ENCODE measurements at regions not wholly inside any gene's neighbourhood (a gene's known extent, or its start where the extent isn't known, plus 50 kb on each side); places are given as distances from the start of the nearest gene placed in this dataset.

- DNase-seq: peak; percentile 20
- H3K27me3 ChIP-seq (replicated peaks): no peaks in the 10 kb centered on the region
- TF ChIP-seq CTCF (IDR thresholded peaks at IDR 0.05; ENCODE audit: low read depth, low read length, missing control alignments): no peak
- H3K27ac ChIP-seq: no peak overlapping the region
- no peaks in the 10 kb centered on the region for H3K36me3 ChIP-seq (replicated peaks)
- in situ Hi-C loops (cut with HindIII; ENCODE audit: low pct_ligation_motif_present, low sequenced_read_pairs): no loop called here
- no peak overlapping the region for H3K4me3 ChIP-seq (ENCODE audit: low read depth, low read length)
These were observed 195.2 kb downstream of the PDCD6IP start for GRCh38 chr3:33993631-33994030.

- DNase-seq: no peak
These were observed 196.1 kb downstream of the PDCD6IP start for GRCh38 chr3:33994568-33994967.

GRCh38 chr3:34000301-34000700, 201.9 kb downstream of the PDCD6IP start:
- in situ Hi-C loops (cut with HindIII; ENCODE audit: low pct_ligation_motif_present, low sequenced_read_pairs): no loop called here
- Histone ChIP-seq H3K4me3 (ENCODE audit: low read depth, low read length) (no peak overlapping the region), H3K27ac (no peak overlapping the region), H3K36me3 (replicated peaks) (no peaks in the 10 kb centered on the region), H3K27me3 (replicated peaks) (no peaks in the 10 kb centered on the region)
- DNase-seq: no peak
- TF ChIP-seq CTCF (IDR thresholded peaks at IDR 0.05; ENCODE audit: low read depth, low read length, missing control alignments): no peak

More at GRCh38 chr3:33994568-33994967, 196.1 kb downstream of the PDCD6IP start:
- Histone ChIP-seq H3K27me3 (replicated peaks) (no peaks in the 10 kb centered on the region), H3K36me3 (replicated peaks) (no peaks in the 10 kb centered on the region), H3K4me3 (ENCODE audit: low read depth, low read length) (no peak overlapping the region), H3K27ac (no peak overlapping the region)
- in situ Hi-C loops (cut with HindIII; ENCODE audit: low pct_ligation_motif_present, low sequenced_read_pairs): no loop called here
- no peak for TF ChIP-seq CTCF (IDR thresholded peaks at IDR 0.05; ENCODE audit: low read depth, low read length, missing control alignments)

GRCh38 chr3:34001022-34001421, 202.6 kb downstream of the PDCD6IP start:
- DNase-seq: no peak
- in situ Hi-C loops (cut with HindIII; ENCODE audit: low pct_ligation_motif_present, low sequenced_read_pairs): no loop called here
- H3K4me3 ChIP-seq (ENCODE audit: low read depth, low read length): no peak overlapping the region
- H3K27me3 ChIP-seq (replicated peaks): no peaks in the 10 kb centered on the region
- no peak overlapping the region for H3K27ac ChIP-seq
- TF ChIP-seq CTCF (IDR thresholded peaks at IDR 0.05; ENCODE audit: low read depth, low read length, missing control alignments): no peak
- no peaks in the 10 kb centered on the region for H3K36me3 ChIP-seq (replicated peaks)

- no peaks in the 10 kb centered on the region for H3K27me3 ChIP-seq (replicated peaks)
- H3K36me3 ChIP-seq (replicated peaks): no peaks in the 10 kb centered on the region
- no peak overlapping the region for H3K4me3 ChIP-seq (ENCODE audit: low read depth, low read length)
- in situ Hi-C loops (cut with HindIII; ENCODE audit: low pct_ligation_motif_present, low sequenced_read_pairs): no loop called here
- no peak for TF ChIP-seq CTCF (IDR thresholded peaks at IDR 0.05; ENCODE audit: low read depth, low read length, missing control alignments)
- DNase-seq: no peak
- H3K27ac ChIP-seq: no peak overlapping the region
These were observed 203.6 kb downstream of the PDCD6IP start for GRCh38 chr3:34001990-34002389.

DNA sequence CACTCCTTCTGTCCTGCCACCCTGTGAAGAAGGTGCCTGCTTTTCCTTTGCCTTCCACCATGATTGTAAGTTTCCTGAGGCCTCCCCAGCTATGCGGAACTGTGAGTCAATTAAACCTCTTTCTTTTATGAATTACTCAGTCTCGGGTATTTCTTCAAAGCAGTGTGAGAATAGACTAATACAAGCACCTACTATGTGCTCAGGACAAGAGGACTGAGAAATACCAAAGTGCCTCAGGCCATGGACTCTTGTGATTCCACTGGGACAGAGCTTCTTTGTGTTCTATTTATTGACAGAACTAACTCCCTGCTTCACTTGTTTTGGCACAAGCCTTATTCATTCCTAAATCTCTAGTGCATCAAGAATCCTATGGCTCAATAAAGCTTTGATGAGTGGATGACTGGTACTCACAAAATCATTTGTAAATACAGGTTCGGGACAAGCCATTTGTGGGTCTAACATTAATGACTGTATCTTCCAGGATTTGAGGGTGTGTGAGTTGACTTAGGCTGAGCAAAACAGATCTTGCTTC, 204.2 kb downstream of the PDCD6IP start:
- Histone ChIP-seq H3K27ac (no peak overlapping the region), H3K4me3 (ENCODE audit: low read depth, low read length) (no peak overlapping the region), H3K36me3 (replicated peaks) (no peaks in the 10 kb centered on the region), H3K27me3 (replicated peaks) (no peaks in the 10 kb centered on the region)
- in situ Hi-C loops (cut with HindIII; ENCODE audit: low pct_ligation_motif_present, low sequenced_read_pairs): no loop called here
- TF ChIP-seq CTCF (IDR thresholded peaks at IDR 0.05; ENCODE audit: low read depth, low read length, missing control alignments): no peak
- DNase-seq: no peak

Data from brain microvascular endothelial cell (primary cell).